GM18870 (cell line): ENCODE measurements at regions not wholly inside any gene's neighbourhood (a gene's known extent, or its start where the extent isn't known, plus 50 kb on each side); places are given as distances from the start of the nearest gene placed in this dataset.

Source experiments
- ATAC-seq: cut with Tn5 transposase; IDR thresholded peaks from one replicate; pipeline ENCODE4 v1.9.1; 2021; ENCODE audit warnings: moderate library complexity; ENCODE audit not compliant: unreplicated experiment

DNA sequence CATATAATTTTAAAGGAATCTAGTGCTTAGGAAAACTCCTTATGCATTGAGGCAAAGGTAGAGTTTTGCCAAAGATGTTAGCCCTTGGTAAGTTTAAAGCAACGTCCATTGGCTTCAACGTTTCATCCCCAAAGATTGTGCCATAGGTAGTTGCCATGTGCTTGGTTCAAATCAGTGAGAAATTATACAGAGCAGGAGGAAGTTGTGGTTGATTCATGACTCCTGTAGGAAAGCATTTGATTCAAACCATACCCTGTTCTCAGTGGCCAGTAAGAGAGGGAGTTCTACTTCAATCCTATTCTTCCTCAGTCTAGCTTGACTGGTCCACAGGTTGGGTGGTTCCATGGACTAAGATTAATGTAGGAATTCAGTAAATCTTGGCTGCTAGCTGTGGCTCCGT is 535.6 kb downstream of the QKI start:
- no peak for ATAC-seq

DNA sequence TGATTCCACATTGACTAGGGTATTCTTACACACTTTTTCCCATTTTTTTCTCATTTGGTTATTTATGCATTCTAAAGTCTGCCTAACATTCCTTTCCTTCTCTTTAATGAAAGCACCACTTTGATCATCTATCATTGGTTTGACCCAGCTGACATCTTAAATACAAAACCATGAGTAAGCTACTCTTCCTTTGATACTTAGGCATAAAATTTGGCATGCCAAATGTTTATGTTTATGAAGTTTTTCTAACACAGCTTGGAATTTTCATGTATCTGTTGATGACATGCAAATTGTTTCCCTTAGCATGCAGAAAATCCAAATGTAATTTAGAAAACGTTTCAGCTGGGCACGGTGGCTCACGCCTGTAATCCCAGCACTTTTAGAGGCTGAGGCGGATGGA is 534.9 kb downstream of the QKI start:
- no peak for ATAC-seq

DNA sequence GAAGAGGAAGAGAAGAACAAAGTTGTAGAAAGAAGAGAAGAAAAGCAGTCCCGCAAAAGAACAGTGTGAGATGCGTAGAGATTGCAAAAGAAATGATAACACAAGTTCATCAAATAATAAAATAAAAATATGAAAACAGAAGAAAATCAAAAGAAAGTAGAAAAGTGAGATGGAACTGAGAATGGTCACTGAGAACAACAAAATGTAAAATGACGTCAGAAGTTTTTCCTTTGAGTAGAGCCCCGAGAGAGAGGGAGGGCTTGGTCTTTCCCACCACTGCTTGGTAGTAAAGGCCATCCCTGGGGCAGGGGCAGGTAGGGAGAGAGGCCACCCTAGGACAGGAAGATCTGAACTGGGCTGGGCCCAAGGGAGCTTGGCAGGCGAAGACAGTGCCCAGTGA is 533.7 kb downstream of the QKI start:
- ATAC-seq = no peak

DNA sequence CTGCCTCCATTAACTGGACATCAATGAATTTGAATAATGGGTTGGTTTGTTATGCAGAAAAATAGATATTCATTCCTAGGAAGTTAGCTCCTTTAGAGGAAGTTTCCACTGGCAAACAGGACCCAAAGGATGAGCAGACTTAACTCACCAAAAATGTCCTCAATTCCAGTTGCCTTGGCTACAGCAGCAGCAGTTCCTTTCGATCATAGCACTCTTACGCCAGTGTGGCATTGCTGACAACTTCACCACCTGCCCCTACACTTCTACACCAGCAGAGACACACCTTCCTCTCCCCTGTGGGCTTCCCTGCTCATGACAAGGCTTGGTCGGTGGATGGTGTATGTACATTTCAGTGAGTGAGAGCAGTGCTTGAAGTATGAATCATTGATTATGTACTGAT is 532.8 kb downstream of the QKI start:
- ATAC-seq = no peak

DNA sequence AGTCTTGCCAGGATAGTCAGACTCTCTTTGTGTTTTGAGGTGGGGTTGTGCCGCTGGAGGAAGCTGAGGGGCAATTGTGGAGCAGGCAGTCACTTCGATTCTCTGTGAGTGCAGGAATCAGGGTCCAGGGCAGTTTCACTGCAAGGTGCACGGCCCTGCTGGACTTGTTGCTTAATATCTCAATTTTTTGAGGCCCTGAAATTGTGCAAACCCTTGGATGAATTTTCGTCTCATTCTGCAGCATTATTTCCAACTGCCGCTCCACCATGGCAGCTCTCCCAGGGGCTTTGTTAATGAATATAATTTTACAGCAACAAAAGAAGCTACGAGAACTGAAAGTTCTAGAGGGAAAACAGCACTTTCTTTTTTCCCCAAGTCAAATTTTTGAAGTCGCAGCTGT is 531.9 kb downstream of the QKI start:
- no peak for ATAC-seq

DNA sequence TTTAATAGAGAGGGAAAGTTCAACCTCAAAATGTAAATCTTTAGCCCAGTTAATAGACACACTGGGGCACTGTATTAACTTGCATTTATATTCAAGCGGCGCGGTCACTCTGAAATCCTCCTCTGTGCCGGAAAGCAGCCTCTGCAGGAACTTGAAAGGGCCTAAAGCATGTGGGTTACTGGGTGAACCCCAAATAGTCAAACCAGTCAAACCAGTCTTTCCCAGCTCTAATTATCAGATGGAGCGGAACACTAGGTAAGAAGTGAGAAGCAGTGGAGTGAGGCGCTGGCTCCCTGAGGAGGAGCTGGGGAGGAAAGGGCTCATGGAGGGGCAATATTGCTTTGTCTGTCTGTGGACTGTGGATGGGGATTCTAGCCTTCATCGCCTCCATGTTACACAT is 531.3 kb downstream of the QKI start:
- no peak for ATAC-seq

DNA sequence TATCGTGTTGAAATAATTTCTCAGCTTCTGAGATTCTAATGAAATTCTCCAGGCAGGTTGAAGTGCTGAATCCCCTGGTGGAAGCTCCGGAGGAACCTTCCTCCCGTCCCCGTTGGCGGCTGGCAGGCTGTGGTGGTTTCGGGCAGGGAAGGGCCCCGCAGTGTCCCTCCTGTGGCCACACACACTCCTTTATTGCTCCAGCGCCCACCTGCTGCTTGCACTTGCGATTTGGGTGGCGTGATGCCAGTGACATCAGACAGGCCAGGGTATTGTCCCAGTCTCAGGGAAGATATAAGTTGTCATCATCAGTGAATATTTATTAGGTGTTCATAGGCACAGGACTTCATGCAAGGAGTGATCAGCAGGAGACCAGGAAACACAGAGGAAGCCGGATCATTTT is 530.4 kb downstream of the QKI start:
- ATAC-seq = no peak

DNA sequence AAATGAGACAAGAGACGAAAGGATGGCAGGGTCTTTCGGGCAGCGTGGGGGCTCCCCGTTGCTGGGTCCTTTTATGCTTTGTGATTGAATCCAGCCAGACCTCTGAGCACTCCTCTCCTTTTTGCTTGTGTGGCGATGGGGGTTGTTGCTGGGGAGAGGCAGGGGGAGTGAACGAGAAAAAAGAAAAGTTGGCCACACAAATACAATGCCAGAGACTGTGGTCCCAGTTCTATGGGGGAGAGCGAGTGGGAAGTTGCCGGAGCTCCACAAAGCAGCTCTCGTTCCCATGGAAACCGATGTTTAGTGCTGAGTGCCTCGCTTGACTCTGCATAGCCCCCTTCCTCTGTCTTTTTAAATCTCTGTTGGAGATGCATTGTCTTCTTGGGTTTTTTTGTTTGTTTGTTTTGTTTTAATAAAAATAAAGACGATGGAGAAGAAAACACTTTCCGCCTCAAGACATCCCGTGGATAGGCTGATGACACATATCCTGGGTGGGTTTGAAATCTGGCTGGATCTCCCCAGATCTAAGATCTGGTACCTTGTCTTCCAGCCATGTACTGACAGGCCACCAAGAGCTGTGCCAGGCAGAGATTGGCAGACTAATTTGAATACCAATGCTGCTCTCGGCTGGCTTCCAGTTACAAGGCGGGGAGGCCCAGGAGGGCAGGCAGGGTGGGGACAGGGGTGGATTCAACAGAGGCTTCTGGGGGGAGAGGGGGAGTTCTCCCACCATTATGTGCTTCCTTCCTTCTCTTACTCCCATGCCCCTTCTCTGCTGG is 529.3 kb downstream of the QKI start:
- no peak for ATAC-seq

DNA sequence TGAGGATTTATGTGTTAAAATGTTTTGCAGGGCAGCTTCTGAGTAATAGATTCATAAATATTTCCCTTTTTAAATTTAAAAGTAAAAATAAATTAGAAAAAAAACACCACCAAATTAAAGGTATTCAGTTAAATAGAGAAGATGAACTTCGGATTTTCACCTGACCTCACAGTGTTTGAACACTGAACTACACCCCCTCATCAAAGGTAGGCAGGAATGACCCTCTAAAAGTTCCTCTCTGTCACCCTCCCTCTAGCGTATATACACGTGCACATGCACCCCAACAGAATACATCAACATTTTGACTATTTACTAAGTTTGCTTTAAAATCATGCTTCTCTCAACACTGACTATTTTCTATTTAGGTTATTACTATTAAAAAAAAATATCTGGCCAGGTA is 528.3 kb downstream of the QKI start:
- ATAC-seq = no peak

DNA sequence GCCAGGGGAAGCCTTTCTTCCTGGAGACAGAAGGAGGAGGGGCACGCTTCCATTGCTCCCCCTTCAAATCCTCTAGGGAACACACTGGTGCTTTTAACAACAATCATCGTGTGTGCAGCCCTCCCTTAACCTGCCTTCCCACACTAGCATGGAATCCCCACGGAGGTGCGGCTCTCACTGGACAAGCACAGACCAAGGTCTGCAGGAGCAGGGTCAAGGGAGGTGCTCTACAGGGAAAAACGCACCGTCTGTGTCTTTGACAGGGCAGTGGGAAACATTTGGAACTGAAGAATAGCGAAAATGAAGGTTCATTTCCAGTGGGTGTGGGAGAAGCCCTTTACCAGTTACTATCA is 527.1 kb downstream of the QKI start:
- no peak for ATAC-seq

DNA sequence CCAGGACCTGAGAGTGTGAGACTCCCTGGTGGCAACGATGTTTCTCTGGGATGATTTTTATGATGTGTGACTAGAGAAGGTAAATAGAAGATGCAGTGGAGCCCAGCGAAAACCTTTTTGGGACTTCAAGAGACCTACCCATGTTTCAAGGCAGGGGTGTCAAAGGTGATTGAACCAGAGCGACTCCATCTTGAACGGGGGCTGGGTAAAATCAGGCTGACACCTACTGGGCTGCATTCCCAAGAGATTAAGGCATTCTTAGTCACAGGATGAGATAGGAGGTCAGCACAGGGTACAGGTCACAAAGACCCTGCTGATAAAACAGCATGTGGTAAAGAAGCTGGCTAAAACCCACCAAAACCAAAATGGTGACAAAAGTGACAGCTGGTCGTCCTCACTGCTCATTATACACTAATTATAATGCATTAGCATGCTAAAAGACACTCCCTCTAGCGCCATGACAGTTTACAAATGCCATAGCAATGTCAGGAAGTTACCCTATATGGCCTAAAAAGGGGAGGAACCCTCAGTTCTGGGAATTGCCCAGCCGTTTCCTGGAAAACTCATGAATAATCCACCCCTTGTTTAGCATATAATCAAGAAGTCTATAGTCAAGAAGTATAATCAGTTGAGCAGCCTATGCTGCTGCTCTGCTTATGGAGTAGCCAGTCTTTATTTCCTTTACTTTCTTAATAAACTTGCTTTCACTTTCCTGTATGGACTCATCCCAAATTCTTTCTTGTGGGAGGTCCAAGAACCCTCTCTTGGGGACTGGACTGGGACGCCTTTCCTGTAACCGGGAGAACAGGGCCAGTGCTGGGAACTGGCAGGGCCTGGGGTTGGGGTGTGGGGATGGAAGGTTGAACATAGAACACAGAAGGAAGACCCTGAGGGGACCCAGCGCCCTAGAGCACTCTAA is 526.4 kb downstream of the QKI start:
- no peak for ATAC-seq

DNA sequence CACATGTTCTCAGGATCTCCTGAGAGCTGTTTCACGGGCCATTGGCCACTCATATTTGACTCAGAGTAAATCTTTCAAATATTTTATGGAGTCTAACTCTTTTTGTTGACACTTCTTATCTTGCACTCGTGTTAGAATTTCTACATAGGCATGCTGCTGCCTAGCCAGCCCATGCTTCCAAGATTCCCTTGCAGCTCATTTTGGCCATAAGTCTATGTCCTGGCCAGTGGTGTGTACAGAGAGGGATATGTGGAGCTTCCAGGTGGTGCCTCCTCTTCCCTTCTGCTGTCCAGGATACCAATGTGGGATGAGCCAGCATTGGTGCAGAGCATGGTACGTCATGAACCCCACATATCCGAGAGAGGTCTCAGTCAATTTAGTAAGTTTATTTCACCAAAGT is 522.6 kb downstream of the QKI start:
- ATAC-seq = no peak

DNA sequence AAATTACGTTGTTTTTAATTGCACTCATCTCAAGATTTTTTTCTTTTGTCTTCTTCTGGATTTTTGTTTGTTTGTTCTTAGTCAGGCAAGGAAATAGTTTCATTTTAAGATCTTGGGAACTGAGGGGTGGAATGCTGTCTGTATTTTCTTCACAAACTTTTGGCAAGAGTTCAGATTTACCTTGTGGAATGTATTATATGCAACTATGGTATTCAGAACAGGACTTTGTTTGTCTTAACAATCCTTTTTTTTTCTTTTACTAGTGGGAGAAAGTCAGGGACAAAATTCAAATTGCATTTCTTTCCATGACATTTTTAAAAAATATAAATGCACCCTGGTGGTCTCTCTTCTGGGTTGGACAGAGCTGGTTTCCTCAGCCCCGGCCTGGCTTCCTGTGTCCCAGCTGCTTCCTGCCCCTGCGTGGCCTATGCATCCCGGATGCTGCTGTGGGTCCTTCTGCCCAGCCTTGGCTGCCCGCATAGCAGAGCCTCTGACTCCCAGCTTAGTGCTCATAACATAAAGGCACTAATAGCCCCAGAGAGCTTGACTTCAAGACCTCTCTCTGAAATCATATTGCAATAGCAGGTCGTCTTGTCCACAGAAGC is 520.7 kb downstream of the QKI start:
- no peak for ATAC-seq

DNA sequence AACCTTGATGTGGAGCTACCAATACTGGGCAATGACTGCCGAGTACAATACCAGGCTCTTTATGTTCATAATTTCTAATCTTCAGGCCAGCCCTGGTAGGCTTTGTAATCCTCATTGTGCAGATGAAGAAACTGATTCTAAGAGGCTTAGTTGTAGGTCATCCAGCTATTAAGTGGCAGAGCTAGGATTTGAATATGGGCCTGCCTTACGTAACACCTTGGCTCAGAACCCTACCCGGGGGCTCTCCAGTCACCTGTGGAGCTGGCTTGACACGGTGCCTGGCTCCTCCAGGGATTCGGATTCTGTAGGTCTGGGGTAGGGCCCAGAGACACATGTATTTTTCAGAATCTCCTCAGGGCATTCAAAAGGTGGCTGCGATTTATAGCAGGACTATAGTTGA is 515.5 kb downstream of the QKI start:
- no peak for ATAC-seq

DNA sequence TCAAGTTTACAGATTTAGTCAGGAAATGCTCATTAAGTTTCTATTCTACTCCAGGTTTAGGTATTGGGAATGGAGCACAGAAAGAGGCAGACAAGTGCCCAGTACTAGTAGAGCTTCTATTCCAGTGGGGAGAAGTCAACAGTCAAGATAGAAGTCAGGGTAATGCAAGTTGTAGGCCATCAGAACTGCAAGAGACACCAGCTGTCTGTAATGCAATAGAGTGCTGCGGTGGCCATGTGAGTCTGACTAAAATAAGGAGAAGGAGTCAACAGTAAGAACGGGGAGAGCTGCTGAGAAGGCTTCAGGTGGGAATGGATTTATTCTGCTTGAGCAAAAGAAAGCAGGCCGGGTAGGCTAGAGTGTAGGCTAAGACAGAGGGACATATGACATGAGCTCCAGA is 515.0 kb downstream of the QKI start:
- no peak for ATAC-seq

DNA sequence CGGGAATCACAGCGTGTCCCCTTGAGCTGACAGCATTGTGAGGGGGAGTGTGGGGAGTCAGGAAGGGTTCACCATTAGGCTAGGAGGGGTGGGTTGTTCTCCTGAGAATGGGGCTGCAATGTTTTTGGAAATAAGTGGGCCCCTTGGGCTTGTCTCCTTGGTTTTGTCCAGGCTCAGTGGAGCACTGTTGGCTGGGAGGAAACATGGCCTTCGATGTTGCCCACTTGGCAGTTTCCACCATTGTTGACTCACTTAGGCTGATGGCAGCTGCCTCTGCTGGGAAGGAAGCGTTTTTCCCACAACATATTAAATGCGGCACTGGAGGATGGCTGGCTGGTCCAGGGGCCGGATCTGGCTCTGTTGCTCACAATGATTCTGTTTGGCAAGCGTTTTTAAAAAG is 512.1 kb downstream of the QKI start:
- no peak for ATAC-seq

DNA sequence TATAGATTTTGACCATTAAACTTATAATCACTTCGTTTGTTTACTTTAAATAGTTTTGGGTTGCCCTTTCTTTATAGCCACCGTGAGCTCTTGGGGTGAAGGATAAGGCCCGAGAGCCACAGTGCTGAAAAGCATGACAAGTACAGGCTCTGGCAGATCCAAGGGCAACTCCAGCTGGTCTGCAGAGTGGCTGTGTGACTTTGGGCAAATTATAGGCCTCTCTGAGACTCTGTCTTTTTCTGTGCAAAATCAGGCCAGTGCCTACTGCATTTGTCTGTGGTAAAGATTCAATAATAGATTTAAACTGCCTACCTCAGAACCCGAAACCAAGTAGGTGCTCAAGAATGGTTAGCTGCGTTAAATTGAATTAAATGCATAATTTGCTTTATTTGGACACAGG is 511.3 kb downstream of the QKI start:
- no peak for ATAC-seq

DNA sequence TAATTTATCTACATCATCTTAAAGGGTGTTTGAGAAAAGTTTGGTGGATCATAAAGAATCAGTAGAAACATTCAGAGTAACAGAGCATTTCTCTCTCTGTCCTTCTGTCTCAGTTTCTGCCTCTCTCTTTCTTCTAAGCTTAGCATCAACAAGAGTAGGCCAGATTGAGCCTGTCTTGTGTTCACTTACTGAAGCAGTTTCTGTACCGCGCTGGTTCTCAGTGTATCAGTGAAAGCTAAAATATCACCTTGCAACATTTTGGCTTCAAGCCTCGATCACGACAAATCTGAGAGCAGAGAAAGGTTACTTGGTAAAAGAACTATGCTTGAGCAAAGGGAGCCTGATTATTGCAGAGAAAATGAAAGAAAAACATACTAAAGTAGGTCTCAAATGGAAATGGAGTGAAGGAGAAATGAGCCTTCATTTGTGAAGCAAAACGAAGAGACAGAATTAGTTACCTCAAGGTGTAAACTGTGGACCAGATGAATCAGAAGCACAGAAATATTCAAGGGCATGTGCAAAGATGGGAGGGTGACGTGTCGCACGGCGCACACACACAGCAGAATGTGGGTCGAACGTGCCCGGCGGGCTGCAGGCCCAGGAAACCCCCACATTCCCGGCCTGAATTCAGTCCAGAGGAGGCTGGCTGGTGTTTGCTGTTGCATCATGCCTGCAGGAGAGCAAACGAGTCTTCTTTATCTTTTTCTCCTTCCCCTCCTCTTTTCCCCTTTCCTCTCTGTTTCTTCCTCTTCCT is 509.3 kb downstream of the QKI start:
- ATAC-seq = no peak

DNA sequence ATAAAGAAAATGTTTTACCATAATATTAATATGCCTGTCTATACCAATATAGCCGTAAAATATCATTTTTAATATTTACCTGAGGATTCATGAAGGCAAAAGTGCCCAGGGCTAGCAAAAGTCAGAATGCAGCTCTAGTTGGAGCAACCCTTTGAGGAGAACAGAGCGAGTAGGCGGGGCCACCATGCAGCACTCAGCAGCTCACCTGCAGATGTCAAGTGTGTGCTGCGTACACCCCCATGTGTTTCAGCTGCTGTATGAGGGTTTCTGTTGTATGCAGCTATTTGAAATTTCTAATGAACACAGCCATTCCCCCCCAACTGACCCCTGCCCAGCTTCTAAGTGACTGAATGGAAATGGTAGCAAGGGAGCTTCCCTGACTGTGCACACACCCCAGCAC is 508.0 kb downstream of the QKI start:
- ATAC-seq = no peak

DNA sequence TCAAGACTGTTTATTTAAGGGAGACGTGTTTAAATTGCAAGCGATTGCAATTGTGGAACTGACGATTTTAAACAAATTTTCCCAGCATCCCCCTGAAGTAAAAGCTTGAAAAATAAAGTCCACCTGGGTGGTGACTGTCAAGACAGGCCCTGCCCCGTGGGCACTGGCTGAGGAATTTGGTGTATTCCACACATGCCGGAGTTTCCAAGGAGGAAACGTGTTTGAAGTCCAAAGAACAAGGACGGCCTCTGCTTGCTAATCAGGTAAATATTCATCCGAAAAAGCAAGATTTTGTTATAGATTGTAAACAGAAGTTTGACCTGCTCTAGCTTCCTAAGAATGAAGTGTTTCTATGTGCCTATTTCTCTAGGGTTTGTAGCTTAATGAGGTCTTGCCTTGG is 505.1 kb downstream of the QKI start:
- ATAC-seq = no peak

DNA sequence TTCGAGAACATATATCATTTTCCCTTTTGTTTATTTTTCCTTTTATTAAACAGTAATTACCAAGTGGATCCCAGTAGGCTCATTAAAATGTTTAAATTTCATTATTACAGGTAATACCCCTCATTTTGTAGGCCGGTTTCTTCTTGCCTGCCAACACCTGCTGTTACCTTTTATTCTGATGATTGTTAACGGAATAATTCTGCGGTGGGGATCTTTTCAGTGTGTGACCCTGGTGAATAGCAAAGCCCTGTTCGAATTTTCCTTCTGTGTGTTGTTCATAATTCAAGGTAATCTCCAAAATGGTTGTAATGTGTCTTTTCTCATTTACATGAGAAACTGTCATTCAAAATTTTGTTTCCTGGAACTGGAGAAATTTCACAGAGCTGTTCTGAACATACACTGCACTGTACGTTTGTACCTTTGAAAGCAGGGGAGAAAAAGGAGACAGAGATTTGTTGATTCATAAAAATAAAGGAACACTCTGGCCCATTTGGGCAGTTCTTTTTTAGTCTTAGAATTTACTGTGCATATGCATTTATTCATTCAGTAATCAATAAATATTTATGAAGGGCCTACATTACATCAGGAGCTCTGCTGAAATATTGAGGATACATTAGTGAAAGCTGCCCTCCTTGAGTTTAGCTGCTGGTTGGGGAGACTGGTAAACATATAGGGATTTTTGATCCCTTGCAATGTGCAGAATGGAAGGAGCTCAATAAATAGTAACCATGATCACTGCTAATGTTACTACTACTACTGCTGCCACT is 502.0 kb downstream of the QKI start:
- no peak for ATAC-seq
